Subcutaneous abdominal adipose tissue (tissue), 5 donors: ENCODE measurements at regions not wholly inside any gene's neighbourhood (a gene's known extent, or its start where the extent isn't known, plus 50 kb on each side); places are given as distances from the start of the nearest gene placed in this dataset.

Experiments used
- H3K27ac ChIP-seq: one replicate; pipeline ENCODE4 v1.7.0; 2013; ENCODE audit warnings: low read depth, mild to moderate bottlenecking, inconsistent platforms, low read length, moderate library complexity
- H3K27me3 ChIP-seq, 5 donors: one replicate each; pipeline ENCODE4 v1.7.0; 2013; ENCODE audit warnings: low read length in 5 of 5, inconsistent platforms in 1 of 5; ENCODE audit not compliant: control insufficient read depth in 5 of 5, insufficient read depth in 4 of 5
- H3K36me3 ChIP-seq, 5 donors: one replicate each; pipeline ENCODE4 v1.7.0; 2013; ENCODE audit warnings: low read length in 5 of 5; ENCODE audit not compliant: control insufficient read depth in 5 of 5, insufficient read depth in 5 of 5
- H3K4me1 ChIP-seq, 5 donors: one replicate each; pipeline ENCODE4 v1.7.0; 2013; ENCODE audit warnings: low read length in 5 of 5, mild to moderate bottlenecking in 3 of 5, moderate library complexity in 1 of 5; ENCODE audit not compliant: control insufficient read depth in 5 of 5, insufficient read depth in 5 of 5
- H3K4me3 ChIP-seq, 5 donors: one replicate each; pipeline ENCODE4 v1.7.0; 2013; ENCODE audit warnings: low read length in 5 of 5, low read depth in 1 of 5
- H3K9ac ChIP-seq, 5 donors: one replicate each; pipeline ENCODE4 v1.7.0; 2013; ENCODE audit warnings: low read length in 5 of 5, mild to moderate bottlenecking in 4 of 5, moderate library complexity in 3 of 5
- H3K9me3 ChIP-seq, 5 donors: one replicate each; pipeline ENCODE4 v1.7.0; 2013; ENCODE audit warnings: low read length in 5 of 5; ENCODE audit not compliant: control insufficient read depth in 5 of 5
- donor health status: healthy.
- donor health status: healthy.
- donor health status: healthy.
- donor health status: healthy.
- donor health status: healthy.

GRCh38 chr2:39999864-40000263, 220.8 kb upstream of the THUMPD2 start:
- H3K4me3 ChIP-seq, result no peak overlapping the region
- H3K27me3 ChIP-seq, result no peaks in the 10 kb centered on the region
- H3K9ac ChIP-seq, result no peak overlapping the region

GRCh38 chr2:39998617-39999016, 219.6 kb upstream of the THUMPD2 start:
- Histone ChIP-seq H3K9ac (no peak overlapping the region), H3K27me3 (no peaks in the 10 kb centered on the region), H3K9me3 (no peaks in the 10 kb centered on the region), H3K27ac (no peak overlapping the region), H3K36me3 (no peaks in the 10 kb centered on the region), H3K4me1 (no peaks in the 10 kb centered on the region), H3K4me3 (no peak overlapping the region)

More at GRCh38 chr2:39999864-40000263, 220.8 kb upstream of the THUMPD2 start:
- H3K27ac ChIP-seq, result no peak overlapping the region
- no peaks in the 10 kb centered on the region for H3K36me3 ChIP-seq
- H3K4me1 ChIP-seq, result no peaks in the 10 kb centered on the region
- no peaks in the 10 kb centered on the region for H3K9me3 ChIP-seq

- H3K9ac ChIP-seq, result no peak overlapping the region
- no peaks in the 10 kb centered on the region for H3K36me3 ChIP-seq
- H3K27me3 ChIP-seq, result no peaks in the 10 kb centered on the region
- no peaks in the 10 kb centered on the region for H3K9me3 ChIP-seq
- no peaks in the 10 kb centered on the region for H3K4me1 ChIP-seq
- H3K27ac ChIP-seq, result no peak overlapping the region
- H3K4me3 ChIP-seq, result no peak overlapping the region
Observed at GRCh38 chr2:39996653-39997080, 217.6 kb upstream of the THUMPD2 start.

GRCh38 chr2:39995005-39995737, 216.1 kb upstream of the THUMPD2 start:
- Histone ChIP-seq H3K36me3 (no peaks in the 10 kb centered on the region), H3K4me1 (no peaks in the 10 kb centered on the region)

GRCh38 chr2:39994151-39994550, 215.1 kb upstream of the THUMPD2 start:
- Histone ChIP-seq H3K27ac (no peak overlapping the region), H3K9ac (no peak overlapping the region), H3K36me3 (no peaks in the 10 kb centered on the region), H3K4me3 (no peak overlapping the region), H3K27me3 (no peaks in the 10 kb centered on the region), H3K4me1 (no peaks in the 10 kb centered on the region), H3K9me3 (no peaks in the 10 kb centered on the region)

More at GRCh38 chr2:39995005-39995737, 216.1 kb upstream of the THUMPD2 start:
- no peaks in the 10 kb centered on the region for H3K27me3 ChIP-seq
- H3K4me3 ChIP-seq, result no peak overlapping the region
- no peaks in the 10 kb centered on the region for H3K9me3 ChIP-seq
- no peak overlapping the region for H3K27ac ChIP-seq
- H3K9ac ChIP-seq, result no peak overlapping the region

GRCh38 chr2:39991298-39991697, 212.2 kb upstream of the THUMPD2 start:
- Histone ChIP-seq H3K27ac (no peak overlapping the region), H3K9ac (no peak overlapping the region), H3K36me3 (no peaks in the 10 kb centered on the region), H3K4me1 (no peaks in the 10 kb centered on the region), H3K27me3 (no peaks in the 10 kb centered on the region), H3K4me3 (no peak overlapping the region), H3K9me3 (no peaks in the 10 kb centered on the region)

GRCh38 chr2:39990335-39990900, 211.4 kb upstream of the THUMPD2 start:
- no peaks in the 10 kb centered on the region for H3K9me3 ChIP-seq
- no peaks in the 10 kb centered on the region for H3K36me3 ChIP-seq
- H3K4me3 ChIP-seq, result no peak overlapping the region
- H3K27me3 ChIP-seq, result no peaks in the 10 kb centered on the region
- H3K9ac ChIP-seq, result no peak overlapping the region
- no peaks in the 10 kb centered on the region for H3K4me1 ChIP-seq
- no peak overlapping the region for H3K27ac ChIP-seq

- H3K9ac ChIP-seq, result no peak overlapping the region
- H3K27ac ChIP-seq, result no peak overlapping the region
- no peaks in the 10 kb centered on the region for H3K36me3 ChIP-seq
- no peaks in the 10 kb centered on the region for H3K27me3 ChIP-seq
- no peaks in the 10 kb centered on the region for H3K4me1 ChIP-seq
- H3K4me3 ChIP-seq, result no peak overlapping the region
- no peaks in the 10 kb centered on the region for H3K9me3 ChIP-seq
Observed at GRCh38 chr2:39989888-39990287, 210.8 kb upstream of the THUMPD2 start.

GRCh38 chr2:39981883-39982311, 202.8 kb upstream of the THUMPD2 start:
- Histone ChIP-seq H3K27ac (no peak overlapping the region), H3K9ac (no peak overlapping the region), H3K36me3 (no peaks in the 10 kb centered on the region), H3K9me3 (no peaks in the 10 kb centered on the region), H3K4me3 (no peak overlapping the region), H3K27me3 (no peaks in the 10 kb centered on the region), H3K4me1 (no peaks in the 10 kb centered on the region)

GRCh38 chr2:39975476-39976020, 196.5 kb upstream of the THUMPD2 start:
- Histone ChIP-seq H3K27me3 (no peaks in the 10 kb centered on the region), H3K9me3 (no peaks in the 10 kb centered on the region), H3K36me3 (no peaks in the 10 kb centered on the region), H3K4me1 (no peaks in the 10 kb centered on the region), H3K9ac (no peak overlapping the region), H3K27ac (no peak overlapping the region), H3K4me3 (no peak overlapping the region)
